Transverse colon (tissue), 4 donors: ENCODE measurements at regions not wholly inside any gene's neighbourhood (a gene's known extent, or its start where the extent isn't known, plus 50 kb on each side); places are given as distances from the start of the nearest gene placed in this dataset.

Experiments
- EP300 ChIP-seq: sonication (generic); formaldehyde crosslinking; IDR thresholded peaks from one replicate; pipeline ENCODE4 v1.6.1; 2017; ENCODE audit warnings: antibody characterized with exemption, low read depth
- POLR2A ChIP-seq: fragments of 450-650 bp; IDR thresholded peaks from one replicate; pipeline ENCODE4 v1.6.1; 2016; ENCODE audit warnings: antibody characterized with exemption, mild to moderate bottlenecking, moderate library complexity
- POLR2AphosphoS5 ChIP-seq, 3 donors: sonication (generic); formaldehyde crosslinking; IDR thresholded peaks; one replicate each; pipeline ENCODE4 v1.6.1; 2016; ENCODE audit warnings: antibody characterized with exemption in 3 of 3
- TF ChIP-seq, protein P1 (sequence below), 5 experiments: fragments of 200-600 bp in 3 of 5; fragments of 450-650 bp in 2 of 5; sonication (generic) in 3 of 5; IDR thresholded peaks; 1 replicate in 2 of 5; 2 replicates in 3 of 5; pipeline ENCODE4 v1.5.1; 2016 to 2017; ENCODE audit warnings: antibody characterized with exemption in 5 of 5, inconsistent platforms in 3 of 5, mild to moderate bottlenecking in 2 of 5, moderate library complexity in 1 of 5

DNA sequence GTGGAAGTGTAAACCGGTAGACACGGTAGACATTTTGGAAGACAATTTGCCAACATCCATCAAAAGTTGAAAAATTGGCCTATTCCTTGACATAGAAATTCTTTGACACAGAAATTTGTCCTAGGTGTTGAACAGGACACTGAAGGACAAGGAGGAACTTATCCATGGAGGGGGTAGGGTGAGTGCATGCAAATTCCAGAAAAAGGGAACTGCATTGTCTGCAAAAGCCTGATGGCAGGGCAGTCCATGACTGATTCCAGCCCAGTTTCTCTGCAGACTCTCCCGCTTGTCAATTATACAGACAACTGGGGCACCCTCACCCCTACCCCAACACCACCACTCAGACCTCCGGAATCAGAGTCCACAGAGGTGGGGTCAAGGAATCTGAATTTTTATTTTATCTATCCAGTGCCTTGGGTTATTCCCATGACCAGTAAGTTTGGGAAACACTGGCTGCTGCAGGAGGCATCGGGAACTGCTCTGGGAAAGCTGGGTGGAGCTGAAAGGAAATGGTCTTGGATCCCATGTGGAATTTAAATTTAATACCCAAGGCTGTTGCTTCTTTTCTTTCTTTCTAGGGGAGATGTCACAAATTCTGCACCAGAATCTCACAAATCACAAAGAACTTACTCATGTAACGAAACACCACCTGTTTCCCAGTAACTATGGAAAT is 103.3 kb upstream of the SLC45A1 start:
- TF ChIP-seq POLR2AphosphoS5 (IDR thresholded peaks at IDR 0.05) (no peak), POLR2A (no peak), EP300 (no peak)
- TF ChIP-seq, protein P1, sequence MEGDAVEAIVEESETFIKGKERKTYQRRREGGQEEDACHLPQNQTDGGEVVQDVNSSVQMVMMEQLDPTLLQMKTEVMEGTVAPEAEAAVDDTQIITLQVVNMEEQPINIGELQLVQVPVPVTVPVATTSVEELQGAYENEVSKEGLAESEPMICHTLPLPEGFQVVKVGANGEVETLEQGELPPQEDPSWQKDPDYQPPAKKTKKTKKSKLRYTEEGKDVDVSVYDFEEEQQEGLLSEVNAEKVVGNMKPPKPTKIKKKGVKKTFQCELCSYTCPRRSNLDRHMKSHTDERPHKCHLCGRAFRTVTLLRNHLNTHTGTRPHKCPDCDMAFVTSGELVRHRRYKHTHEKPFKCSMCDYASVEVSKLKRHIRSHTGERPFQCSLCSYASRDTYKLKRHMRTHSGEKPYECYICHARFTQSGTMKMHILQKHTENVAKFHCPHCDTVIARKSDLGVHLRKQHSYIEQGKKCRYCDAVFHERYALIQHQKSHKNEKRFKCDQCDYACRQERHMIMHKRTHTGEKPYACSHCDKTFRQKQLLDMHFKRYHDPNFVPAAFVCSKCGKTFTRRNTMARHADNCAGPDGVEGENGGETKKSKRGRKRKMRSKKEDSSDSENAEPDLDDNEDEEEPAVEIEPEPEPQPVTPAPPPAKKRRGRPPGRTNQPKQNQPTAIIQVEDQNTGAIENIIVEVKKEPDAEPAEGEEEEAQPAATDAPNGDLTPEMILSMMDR (IDR thresholded peaks at IDR 0.05) = no peak
